Mesothelial cell of epicardium (in vitro differentiated cells): ENCODE measurements at regions not wholly inside any gene's neighbourhood (a gene's known extent, or its start where the extent isn't known, plus 50 kb on each side); places are given as distances from the start of the nearest gene placed in this dataset.

Experiments used
- DNase-seq, 2 experiments: peaks; one replicate each; pipeline ENCODE4 v3.0.0; 2021; ENCODE audit warnings: low spot score in 2 of 2; ENCODE audit not compliant: unreplicated experiment in 2 of 2
- H3K27ac Mint-ChIP-seq: 2 replicates; pipeline ENCODE4 v1.8.0; 2021; ENCODE audit warnings: mixed read lengths
- H3K27me3 Mint-ChIP-seq: 2 replicates; pipeline ENCODE4 v1.8.0; 2021; ENCODE audit warnings: low read depth, mixed read lengths
- H3K36me3 Mint-ChIP-seq: 2 replicates; pipeline ENCODE4 v1.8.0; 2021; ENCODE audit warnings: mixed read lengths
- H3K4me1 Mint-ChIP-seq: 2 replicates; pipeline ENCODE4 v1.8.0; 2021; ENCODE audit warnings: mixed read lengths
- H3K4me3 Mint-ChIP-seq: 2 replicates; pipeline ENCODE4 v1.8.0; 2021; ENCODE audit warnings: mild to moderate bottlenecking, moderate library complexity, mixed read lengths
- H3K9me3 Mint-ChIP-seq: 2 replicates; pipeline ENCODE4 v1.8.0; 2021; ENCODE audit warnings: mixed read lengths
- CTCF ChIP-seq: fragments of 200-600 bp; sonication (generic); IDR thresholded peaks from one replicate; pipeline ENCODE4 v1.5.0; 2021; ENCODE audit warnings: antibody characterized with exemption; ENCODE audit not compliant: unreplicated experiment

- no peak overlapping the region for H3K4me3 Mint-ChIP-seq
- no peaks in the 10 kb centered on the region for H3K36me3 Mint-ChIP-seq
- H3K4me1 Mint-ChIP-seq: peaks cover 8% of the 10 kb centered on the region
- no peak overlapping the region for H3K27ac Mint-ChIP-seq
- no peaks in the 10 kb centered on the region for H3K27me3 Mint-ChIP-seq
- no peak for TF ChIP-seq CTCF
- no peaks in the 10 kb centered on the region for H3K9me3 Mint-ChIP-seq
- no peak for DNase-seq
Observed at GRCh38 chr13:53191091-53191490, 162.5 kb downstream of the OLFM4 start.

- TF ChIP-seq CTCF: no peak
- DNase-seq: no peak
- H3K4me1 Mint-ChIP-seq: no peaks in the 10 kb centered on the region
- no peak overlapping the region for H3K27ac Mint-ChIP-seq
- no peak overlapping the region for H3K4me3 Mint-ChIP-seq
- H3K36me3 Mint-ChIP-seq: no peaks in the 10 kb centered on the region
- H3K9me3 Mint-ChIP-seq: no peaks in the 10 kb centered on the region
- H3K27me3 Mint-ChIP-seq: peaks cover 26% of the 10 kb centered on the region
Observed at GRCh38 chr13:53197424-53197823, 168.8 kb downstream of the OLFM4 start.

DNA sequence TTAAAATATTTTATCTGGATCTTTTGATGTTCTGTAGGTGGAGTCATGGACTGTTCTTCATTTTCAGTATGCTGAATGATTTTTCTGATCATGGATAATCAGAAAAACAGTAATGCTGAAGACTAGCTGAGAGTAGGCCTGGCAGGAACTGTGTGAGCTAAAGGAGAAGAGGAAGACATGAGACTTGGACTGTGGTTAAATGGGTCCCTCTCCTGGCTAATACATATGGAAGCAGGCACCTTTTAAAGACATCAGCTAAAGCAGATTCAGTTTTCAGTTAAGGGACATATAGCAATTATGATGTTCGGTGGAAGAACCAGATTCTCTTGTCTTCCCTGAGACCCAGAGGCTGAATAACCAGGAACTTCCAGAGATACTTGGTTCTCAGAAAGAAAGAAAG lies 169.4 kb downstream of the OLFM4 start:
- Mint-ChIP-seq H3K27me3 (peaks cover 32% of the 10 kb centered on the region), H3K27ac (no peak overlapping the region), H3K4me3 (no peak overlapping the region), H3K4me1 (no peaks in the 10 kb centered on the region), H3K9me3 (no peaks in the 10 kb centered on the region), H3K36me3 (no peaks in the 10 kb centered on the region)
- DNase-seq: no peak
- TF ChIP-seq CTCF: no peak

DNA sequence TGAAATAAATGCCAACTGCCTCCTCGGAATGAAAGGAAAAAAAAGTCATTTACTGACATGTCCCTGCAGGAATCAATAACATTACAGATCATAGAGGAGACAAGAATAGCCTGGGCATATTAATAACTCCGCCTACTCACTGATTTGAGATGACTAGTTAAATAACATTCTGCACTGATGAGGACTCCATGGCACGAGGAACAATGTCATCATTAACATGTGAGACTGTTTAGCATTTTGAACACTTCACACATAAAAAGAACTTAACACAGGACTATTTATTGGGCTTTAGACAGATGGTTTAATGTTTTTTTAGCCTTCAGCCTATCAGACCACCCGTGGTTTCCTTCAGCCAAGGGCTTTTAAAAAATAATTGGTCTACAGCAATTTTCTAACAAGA lies 170.1 kb downstream of the OLFM4 start:
- H3K36me3 Mint-ChIP-seq: no peaks in the 10 kb centered on the region
- no peak overlapping the region for H3K4me3 Mint-ChIP-seq
- no peak for DNase-seq
- no peaks in the 10 kb centered on the region for H3K4me1 Mint-ChIP-seq
- no peak for TF ChIP-seq CTCF
- peaks cover 37% of the 10 kb centered on the region for H3K27me3 Mint-ChIP-seq
- no peaks in the 10 kb centered on the region for H3K9me3 Mint-ChIP-seq
- no peak overlapping the region for H3K27ac Mint-ChIP-seq

DNA sequence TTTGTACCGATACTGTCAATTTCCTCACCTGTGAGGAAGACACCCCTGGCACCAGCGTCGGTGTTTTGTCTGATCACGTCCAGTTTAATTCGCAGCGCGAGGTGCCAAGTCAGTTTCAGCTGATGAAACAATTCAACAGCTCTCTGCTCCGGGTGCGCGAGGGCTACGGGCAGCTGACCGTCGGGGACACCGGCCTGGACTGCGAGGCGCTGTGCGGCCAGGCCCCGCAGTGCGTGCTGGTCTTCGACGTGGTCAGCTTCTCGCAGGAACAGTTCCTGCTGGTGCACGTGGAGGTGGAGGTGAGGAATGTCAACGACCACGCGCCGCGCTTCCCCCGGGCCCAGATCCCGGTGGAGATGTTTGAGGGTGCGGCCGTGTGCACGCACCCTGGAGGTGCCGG lies 171.5 kb downstream of the OLFM4 start:
- no peaks in the 10 kb centered on the region for H3K36me3 Mint-ChIP-seq
- H3K27ac Mint-ChIP-seq: no peak overlapping the region
- no peak for DNase-seq
- H3K4me3 Mint-ChIP-seq: no peak overlapping the region
- H3K9me3 Mint-ChIP-seq: no peaks in the 10 kb centered on the region
- peaks cover 48% of the 10 kb centered on the region for H3K27me3 Mint-ChIP-seq
- H3K4me1 Mint-ChIP-seq: no peaks in the 10 kb centered on the region
- TF ChIP-seq CTCF: no peak
